ENCODE measurements at regions not wholly inside any gene's neighbourhood (a gene's known extent, or its start where the extent isn't known, plus 50 kb on each side); places are given as distances from the start of the nearest gene placed in this dataset.

GRCh38 chr2:128457716-128458115, 139.0 kb upstream of the HS6ST1 start:
- POLR2A ChIA-PET = no interaction called here
- CTCF ChIA-PET = no interaction called here
- no TSS peak for BruUV-seq (replicated peaks)
- DNase-seq (ENCODE audit: low read depth, low spot score) = no peak
- no peaks in the 10 kb centered on the region for H3K27me3 ChIP-seq (ENCODE audit: control insufficient read depth in 2 of 2, insufficient read depth in 2 of 2, low read length in 2 of 2)
- H3K9me1 ChIP-seq (replicated peaks; ENCODE audit: control insufficient read depth, extremely low read depth, insufficient read depth, low read length) = no peaks in the 10 kb centered on the region
- H3K4me3 ChIP-seq (replicated peaks in 1 of 3; ENCODE audit: insufficient read depth in 1 of 3, low read depth in 1 of 3, low read length in 3 of 3) = no peak overlapping the region
- H3K9ac ChIP-seq (replicated peaks; ENCODE audit: extremely low read depth, insufficient read depth, low read length) = no peak overlapping the region
- H3K4me1 ChIP-seq (ENCODE audit: control insufficient read depth, extremely low read depth, insufficient read depth, low read length) = no peaks in the 10 kb centered on the region
- no peak overlapping the region for H3K27ac ChIP-seq (ENCODE audit: insufficient read depth, low read depth, low read length)
- H2AFZ ChIP-seq (ENCODE audit: low read depth, low read length) = no peak overlapping the region
- TF ChIP-seq FOS (IDR thresholded peaks at IDR 0.05; ENCODE audit: borderline replicate concordance, insufficient read depth, low read length) (no peak), POLR2AphosphoS5 (IDR thresholded peaks at IDR 0.05; ENCODE audit: insufficient read depth, low read depth, low read length) (no peak), MAX (IDR thresholded peaks at IDR 0.05; ENCODE audit: insufficient read depth, insufficient read length) (no peak), MYC (IDR thresholded peaks at IDR 0.05; ENCODE audit: low read depth, low read length) (no peak), JUN (IDR thresholded peaks at IDR 0.05; ENCODE audit: borderline replicate concordance, insufficient read depth, insufficient read length, low read depth) (no peak), POLR2A (IDR thresholded peaks at IDR 0.05; ENCODE audit: low read depth, low read length) (no peak), CTCF (IDR thresholded peaks at IDR 0.05; ENCODE audit: extremely low read depth in 1 of 2, insufficient read depth in 1 of 2, low read depth in 1 of 2, low read length in 2 of 2) (no peak), GATA2 (IDR thresholded peaks at IDR 0.05; ENCODE audit: insufficient read depth, insufficient read length, low read depth, low read length) (no peak), EZH2 (IDR thresholded peaks at IDR 0.05; ENCODE audit: borderline replicate concordance, low read depth, low read length, severe bottlenecking) (no peak)
- H4K20me1 ChIP-seq (replicated peaks; ENCODE audit: control insufficient read depth, extremely low read depth, insufficient read depth, low read length) = no peaks in the 10 kb centered on the region
- FAIRE-seq = no peak
- H3K79me2 ChIP-seq (ENCODE audit: control insufficient read depth, insufficient read depth, low read length) = no peaks in the 10 kb centered on the region
- intact Hi-C loops (cut with micrococcal nuclease) = no loop called here
- H3K4me2 ChIP-seq (ENCODE audit: insufficient read depth, low read length) = no peak overlapping the region
- dilution Hi-C loops (cut with MboI; ENCODE audit: extremely low pct_ligation_motif_present, low sequenced_read_pairs) = no loop called here
- H3K9me3 ChIP-seq (replicated peaks; ENCODE audit: control insufficient read depth, insufficient read depth, low read length) = no peaks in the 10 kb centered on the region
- H3K36me3 ChIP-seq (ENCODE audit: control insufficient read depth in 2 of 2, extremely low read depth in 1 of 2, insufficient read depth in 2 of 2, low read length in 2 of 2) = no peaks in the 10 kb centered on the region
